Kidney (tissue), 13 donors: ENCODE measurements at regions not wholly inside any gene's neighbourhood (a gene's known extent, or its start where the extent isn't known, plus 50 kb on each side); places are given as distances from the start of the nearest gene placed in this dataset.

Source experiments
- DNase-seq, 5 donors: peaks; one replicate each; pipeline ENCODE4 v3.0.0-alpha.2; 2013 to 2020
- FAIRE-seq: peaks from 2 replicates; lab custom pipeline; 2012; peaks lifted over from hg19 to GRCh38; lab: Jason Lieb, UNC
- H3K27ac ChIP-seq, 2 donors: one replicate each; pipeline ENCODE4 v1.7.0; 2013; ENCODE audit warnings: low read depth in 2 of 2, low read length in 2 of 2, inconsistent platforms in 1 of 2
- H3K27me3 ChIP-seq: one replicate; pipeline ENCODE4 v1.7.1; 2013; ENCODE audit warnings: low read length, inconsistent platforms; ENCODE audit not compliant: control insufficient read depth, insufficient read depth
- H3K36me3 ChIP-seq, 3 donors: one replicate each; pipeline versions ENCODE4 v1.7.0 to v1.7.1; 2013; ENCODE audit warnings: low read length in 3 of 3, control low read depth in 1 of 3, inconsistent platforms in 1 of 3; ENCODE audit not compliant: insufficient read depth in 3 of 3, control insufficient read depth in 2 of 3
- H3K4me1 ChIP-seq, 3 donors: one replicate each; pipeline versions ENCODE4 v1.7.0 to v1.7.1; 2013; ENCODE audit warnings: low read length in 3 of 3, inconsistent platforms in 1 of 3, low read depth in 1 of 3; ENCODE audit not compliant: control insufficient read depth in 2 of 3, insufficient read depth in 2 of 3
- H3K4me3 ChIP-seq, 3 donors: one replicate each; pipeline versions ENCODE4 v1.7.0 to v1.8.1; 2013; ENCODE audit warnings: low read length in 3 of 3, control low read depth in 1 of 3, inconsistent platforms in 1 of 3
- H3K9ac ChIP-seq, 3 donors: one replicate each; pipeline versions ENCODE4 v1.7.0 to v1.7.1; 2013; ENCODE audit warnings: low read length in 3 of 3, control low read depth in 1 of 3, inconsistent platforms in 1 of 3
- H3K9me3 ChIP-seq, 3 donors: one replicate each; pipeline versions ENCODE4 v1.7.0 to v1.7.1; 2013; ENCODE audit warnings: low read length in 3 of 3, control low read depth in 1 of 3, inconsistent platforms in 1 of 3; ENCODE audit not compliant: control insufficient read depth in 2 of 3, insufficient read depth in 1 of 3
- intact Hi-C: fragments of 100-400 bp; cut with DNase I; formaldehyde crosslinking; loops from one replicate; pipeline ENCODE4 v1.11.1; 2022
- TF ChIP-seq, protein P1 (sequence below): IDR thresholded peaks from 3 replicates; pipeline ENCODE4 v1.5.1; 2012; ENCODE audit warnings: mild to moderate bottlenecking, moderate library complexity, borderline replicate concordance; ENCODE audit not compliant: insufficient read depth; ENCODE audit errors: extremely low read depth
- donor health status: control.
- donor health status: control.
- donor health status: control.
- donor health status: control.
- donor health status: control.
- donor health status: DM: yes; HTN: yes; CAD: no.
- donor health status: Normal renal cell carcinoma (clear cell type).

DNA sequence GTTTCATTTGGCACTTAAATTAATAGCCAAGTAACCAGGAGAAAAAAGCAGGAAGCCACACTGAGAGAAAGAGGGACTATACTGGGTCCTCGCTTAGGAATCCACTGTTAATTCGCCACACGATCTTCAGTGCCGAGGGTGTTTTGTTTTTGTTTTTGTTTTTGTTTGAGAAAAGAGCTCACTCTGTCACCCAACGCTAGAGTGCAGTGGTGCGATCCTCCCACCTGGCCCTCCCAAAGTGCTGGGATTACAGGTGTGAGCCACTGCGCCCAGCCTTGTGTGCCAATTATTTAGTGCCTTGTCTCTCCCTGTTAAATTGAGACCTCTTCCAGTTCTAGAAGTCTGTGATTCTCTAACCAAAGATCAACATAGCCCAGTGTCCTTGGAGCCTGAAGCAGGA, 53.8 kb upstream of the TPM1 start:
- peaks cover 0 to 4% (median 3%) of the 10 kb centered on the region in 3 donors for H3K4me1 ChIP-seq
- H3K9ac ChIP-seq = no peak overlapping the region
- no peak overlapping the region for H3K4me3 ChIP-seq
- TF ChIP-seq, protein P1, sequence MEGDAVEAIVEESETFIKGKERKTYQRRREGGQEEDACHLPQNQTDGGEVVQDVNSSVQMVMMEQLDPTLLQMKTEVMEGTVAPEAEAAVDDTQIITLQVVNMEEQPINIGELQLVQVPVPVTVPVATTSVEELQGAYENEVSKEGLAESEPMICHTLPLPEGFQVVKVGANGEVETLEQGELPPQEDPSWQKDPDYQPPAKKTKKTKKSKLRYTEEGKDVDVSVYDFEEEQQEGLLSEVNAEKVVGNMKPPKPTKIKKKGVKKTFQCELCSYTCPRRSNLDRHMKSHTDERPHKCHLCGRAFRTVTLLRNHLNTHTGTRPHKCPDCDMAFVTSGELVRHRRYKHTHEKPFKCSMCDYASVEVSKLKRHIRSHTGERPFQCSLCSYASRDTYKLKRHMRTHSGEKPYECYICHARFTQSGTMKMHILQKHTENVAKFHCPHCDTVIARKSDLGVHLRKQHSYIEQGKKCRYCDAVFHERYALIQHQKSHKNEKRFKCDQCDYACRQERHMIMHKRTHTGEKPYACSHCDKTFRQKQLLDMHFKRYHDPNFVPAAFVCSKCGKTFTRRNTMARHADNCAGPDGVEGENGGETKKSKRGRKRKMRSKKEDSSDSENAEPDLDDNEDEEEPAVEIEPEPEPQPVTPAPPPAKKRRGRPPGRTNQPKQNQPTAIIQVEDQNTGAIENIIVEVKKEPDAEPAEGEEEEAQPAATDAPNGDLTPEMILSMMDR = no peak
- FAIRE-seq = no peak
- no peaks in the 10 kb centered on the region for H3K36me3 ChIP-seq
- H3K27ac ChIP-seq = no peak overlapping the region
- H3K27me3 ChIP-seq = no peaks in the 10 kb centered on the region
- DNase-seq = no peak
- intact Hi-C loops = no loop called here
- no peaks in the 10 kb centered on the region for H3K9me3 ChIP-seq

DNA sequence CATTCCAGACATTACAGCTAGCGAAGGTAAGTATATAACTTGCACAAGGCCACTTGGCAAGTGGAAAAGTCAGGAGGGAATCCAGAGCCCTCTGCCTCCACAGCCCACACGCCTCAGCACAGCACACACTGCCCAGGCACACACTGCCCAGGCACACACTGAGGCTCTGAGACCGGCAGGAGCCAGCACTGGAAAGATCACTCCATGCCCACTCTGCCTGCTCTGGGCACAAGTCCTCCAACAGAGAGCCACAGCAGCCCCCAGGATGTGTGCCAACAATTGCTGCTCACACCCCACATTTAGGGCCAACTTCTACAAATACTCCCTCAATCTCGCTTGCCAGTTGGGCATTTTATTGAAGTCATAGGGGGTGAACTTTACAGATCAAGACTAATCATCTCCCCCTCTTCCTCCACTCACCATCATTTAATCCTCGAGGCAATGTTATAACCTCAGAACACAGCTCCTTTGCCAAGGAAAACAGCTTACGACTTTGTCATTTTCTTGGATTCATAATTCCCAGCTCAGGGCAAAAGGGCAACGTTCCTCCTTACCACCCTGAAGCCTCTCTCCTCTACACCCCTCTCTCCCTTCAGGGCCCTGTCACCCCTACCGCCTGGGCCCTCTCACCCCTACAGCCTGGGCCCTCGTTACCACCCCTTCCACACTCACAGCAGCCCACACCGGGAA, 53.0 kb upstream of the TPM1 start:
- Histone ChIP-seq H3K4me1 (peaks cover 0 to 4% (median 3%) of the 10 kb centered on the region in 3 donors), H3K27ac (no peak overlapping the region), H3K27me3 (no peaks in the 10 kb centered on the region), H3K9ac (no peak overlapping the region), H3K9me3 (no peaks in the 10 kb centered on the region), H3K4me3 (no peak overlapping the region), H3K36me3 (no peaks in the 10 kb centered on the region)
- DNase-seq = no peak
- TF ChIP-seq, protein P1 = no peak
- intact Hi-C loops = no loop called here
- FAIRE-seq = no peak

DNA sequence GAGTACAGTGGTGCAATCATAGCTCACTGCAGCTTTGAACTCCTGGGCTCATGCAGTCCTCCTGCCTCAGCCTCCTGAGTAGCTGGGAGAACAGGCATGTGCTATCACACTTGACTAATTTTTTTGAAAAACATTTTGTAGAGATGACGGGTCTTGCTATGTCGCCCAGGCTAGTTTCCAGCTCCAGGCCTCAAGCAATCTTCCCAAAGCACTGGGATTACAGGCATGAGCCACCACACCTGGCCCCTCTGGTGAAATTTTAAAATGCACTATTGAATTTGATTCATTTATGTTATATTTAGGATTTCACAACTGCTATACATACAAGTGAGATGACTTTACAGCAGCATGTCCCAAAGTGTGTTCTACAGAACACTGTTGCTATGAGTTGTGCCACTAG, 50.8 kb upstream of the TPM1 start:
- Histone ChIP-seq H3K4me3 (no peak overlapping the region), H3K9me3 (no peaks in the 10 kb centered on the region), H3K4me1 (peaks cover 0 to 4% (median 3%) of the 10 kb centered on the region in 3 donors), H3K36me3 (no peaks in the 10 kb centered on the region), H3K27me3 (no peaks in the 10 kb centered on the region), H3K9ac (no peak overlapping the region), H3K27ac (no peak overlapping the region)
- FAIRE-seq (no peak), DNase-seq (no peak)
- intact Hi-C loops = no loop called here
- TF ChIP-seq, protein P1 = no peak
